ENCODE measurements at regions not wholly inside any gene's neighbourhood (a gene's known extent, or its start where the extent isn't known, plus 50 kb on each side); places are given as distances from the start of the nearest gene placed in this dataset.

DNA sequence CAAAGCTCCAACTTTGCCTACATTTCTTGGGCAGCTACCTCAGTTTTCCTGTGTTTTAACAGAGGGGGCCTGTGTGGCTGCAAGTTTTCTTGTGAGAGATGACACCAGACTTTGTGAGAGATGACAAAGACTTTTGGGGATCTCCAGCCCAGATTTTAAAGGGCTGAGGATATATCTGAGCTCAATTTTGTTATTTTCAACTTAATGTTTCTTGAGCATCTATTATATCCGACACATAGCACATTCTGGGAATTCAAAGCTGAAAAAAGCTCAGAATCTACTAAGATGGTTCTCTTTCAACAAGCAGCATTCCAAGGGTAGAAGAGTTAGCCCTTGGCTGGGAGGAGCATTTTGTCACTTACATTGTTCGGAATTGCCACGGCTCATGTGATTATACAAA lies 53.4 kb upstream of the PTGFRN start:
- H3K4me1 ChIP-seq = peaks cover 28% of the 10 kb centered on the region
- H3K27me3 ChIP-seq = no peaks in the 10 kb centered on the region
- TF ChIP-seq CTCF (IDR thresholded peaks at IDR 0.05; ENCODE audit: low read depth, low read length) = no peak
- no peaks in the 10 kb centered on the region for H3K36me3 ChIP-seq
- H3K4me3 ChIP-seq (ENCODE audit: low read depth, low read length) = no peak overlapping the region
- DNase-seq = no peak
- no peaks in the 10 kb centered on the region for H3K9me3 ChIP-seq

DNA sequence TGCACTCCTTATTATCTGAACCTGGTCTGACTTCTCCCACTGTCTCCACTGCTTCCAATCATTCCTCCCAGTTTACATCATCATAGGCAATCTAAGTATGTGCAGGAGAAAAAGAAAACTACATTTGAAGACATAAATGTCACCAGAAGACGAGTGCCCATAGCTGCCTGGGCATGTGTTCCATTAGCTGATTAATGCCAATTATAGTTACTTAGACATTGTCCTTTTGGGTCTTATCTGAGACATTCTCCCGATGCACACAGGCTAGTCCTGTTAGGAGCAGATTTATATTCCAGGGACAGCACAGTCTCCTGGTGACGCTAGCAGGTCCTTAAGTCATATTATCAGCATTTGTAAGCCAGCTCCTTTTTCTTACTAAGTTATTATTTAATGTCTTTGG lies 52.6 kb upstream of the PTGFRN start:
- H3K4me1 ChIP-seq = peaks cover 28% of the 10 kb centered on the region
- H3K36me3 ChIP-seq = no peaks in the 10 kb centered on the region
- DNase-seq = peak; percentile 37
- TF ChIP-seq CTCF (IDR thresholded peaks at IDR 0.05; ENCODE audit: low read depth, low read length) = no peak
- H3K4me3 ChIP-seq (ENCODE audit: low read depth, low read length) = no peak overlapping the region
- H3K9me3 ChIP-seq = no peaks in the 10 kb centered on the region
- H3K27me3 ChIP-seq = no peaks in the 10 kb centered on the region
